Choroid plexus epithelial cell (primary cell): ENCODE measurements at regions not wholly inside any gene's neighbourhood (a gene's known extent, or its start where the extent isn't known, plus 50 kb on each side); places are given as distances from the start of the nearest gene placed in this dataset.

Source experiments
- DNase-seq: peaks from one replicate; pipeline ENCODE4 v3.0.0-alpha.2; 2010; ENCODE audit warnings: low read depth
- H3K4me3 ChIP-seq: 2 replicates; pipeline ENCODE4 v1.5.1; 2011; ENCODE audit warnings: low read depth, mild to moderate bottlenecking, control low read depth, low read length, moderate library complexity
- TF ChIP-seq, protein P1 (sequence below): conservative IDR thresholded peaks from 2 replicates; pipeline ENCODE4 v1.5.1; 2011; ENCODE audit warnings: low read depth, mild to moderate bottlenecking, control low read depth, inconsistent platforms, low read length, moderate library complexity

DNA sequence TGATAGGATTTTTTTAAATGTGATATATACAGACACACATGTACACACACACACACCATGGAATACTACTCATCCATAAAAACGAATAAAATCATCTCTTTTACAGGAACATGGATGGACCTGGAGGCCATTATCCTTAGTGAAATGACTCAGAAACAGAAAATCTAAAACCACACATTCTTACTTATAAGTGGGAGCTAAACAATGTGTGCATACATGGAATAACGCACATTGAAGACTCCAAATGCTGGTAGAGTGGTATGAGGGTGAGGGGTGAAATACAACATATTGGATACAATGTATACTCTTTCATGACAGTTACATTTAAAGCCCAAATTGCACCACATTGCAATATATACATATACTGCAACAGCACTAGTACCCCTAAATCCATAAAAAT lies 120.2 kb upstream of the ADGRL3 start:
- TF ChIP-seq, protein P1, sequence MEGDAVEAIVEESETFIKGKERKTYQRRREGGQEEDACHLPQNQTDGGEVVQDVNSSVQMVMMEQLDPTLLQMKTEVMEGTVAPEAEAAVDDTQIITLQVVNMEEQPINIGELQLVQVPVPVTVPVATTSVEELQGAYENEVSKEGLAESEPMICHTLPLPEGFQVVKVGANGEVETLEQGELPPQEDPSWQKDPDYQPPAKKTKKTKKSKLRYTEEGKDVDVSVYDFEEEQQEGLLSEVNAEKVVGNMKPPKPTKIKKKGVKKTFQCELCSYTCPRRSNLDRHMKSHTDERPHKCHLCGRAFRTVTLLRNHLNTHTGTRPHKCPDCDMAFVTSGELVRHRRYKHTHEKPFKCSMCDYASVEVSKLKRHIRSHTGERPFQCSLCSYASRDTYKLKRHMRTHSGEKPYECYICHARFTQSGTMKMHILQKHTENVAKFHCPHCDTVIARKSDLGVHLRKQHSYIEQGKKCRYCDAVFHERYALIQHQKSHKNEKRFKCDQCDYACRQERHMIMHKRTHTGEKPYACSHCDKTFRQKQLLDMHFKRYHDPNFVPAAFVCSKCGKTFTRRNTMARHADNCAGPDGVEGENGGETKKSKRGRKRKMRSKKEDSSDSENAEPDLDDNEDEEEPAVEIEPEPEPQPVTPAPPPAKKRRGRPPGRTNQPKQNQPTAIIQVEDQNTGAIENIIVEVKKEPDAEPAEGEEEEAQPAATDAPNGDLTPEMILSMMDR = no peak
- no peak for DNase-seq
- H3K4me3 ChIP-seq = no peak overlapping the region

DNA sequence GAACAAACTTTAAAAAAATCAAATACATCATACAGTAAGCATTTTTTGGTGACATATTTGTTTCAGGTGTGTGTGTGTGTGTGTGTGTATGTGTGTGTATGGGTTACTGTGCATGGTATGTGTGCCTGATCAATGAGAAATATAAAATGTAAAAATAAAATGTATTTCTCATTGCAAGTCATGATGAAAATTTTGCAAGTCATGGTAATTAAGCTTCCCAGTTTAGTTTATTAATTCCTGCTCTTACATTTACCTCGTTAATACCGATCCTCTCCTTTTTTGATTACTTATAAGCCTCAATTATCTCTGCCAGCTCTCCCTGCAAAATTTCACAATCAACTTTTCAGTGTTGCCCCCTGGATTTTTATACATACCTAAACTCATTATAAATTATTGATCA lies 114.6 kb upstream of the ADGRL3 start:
- DNase-seq = no peak
- TF ChIP-seq, protein P1 = no peak
- no peak overlapping the region for H3K4me3 ChIP-seq

DNA sequence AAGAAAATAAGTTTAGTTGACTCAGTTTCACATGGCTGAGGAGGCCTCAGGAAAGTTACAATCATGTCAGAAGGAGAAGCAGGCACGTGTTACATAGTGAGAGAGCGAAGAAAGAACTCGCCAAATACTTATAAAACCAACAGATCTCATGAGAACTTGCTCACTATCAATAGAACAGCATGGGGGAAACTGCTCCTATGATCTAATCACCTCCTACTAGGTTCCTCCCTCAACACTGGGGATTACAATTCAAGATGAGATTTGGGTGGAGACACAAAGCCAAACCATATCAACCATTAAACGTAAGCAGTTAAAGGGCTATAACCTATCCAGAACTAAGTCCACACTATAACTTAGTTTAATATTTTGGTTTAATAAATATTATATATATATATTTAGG lies 113.8 kb upstream of the ADGRL3 start:
- TF ChIP-seq, protein P1 = no peak
- no peak overlapping the region for H3K4me3 ChIP-seq
- no peak for DNase-seq

DNA sequence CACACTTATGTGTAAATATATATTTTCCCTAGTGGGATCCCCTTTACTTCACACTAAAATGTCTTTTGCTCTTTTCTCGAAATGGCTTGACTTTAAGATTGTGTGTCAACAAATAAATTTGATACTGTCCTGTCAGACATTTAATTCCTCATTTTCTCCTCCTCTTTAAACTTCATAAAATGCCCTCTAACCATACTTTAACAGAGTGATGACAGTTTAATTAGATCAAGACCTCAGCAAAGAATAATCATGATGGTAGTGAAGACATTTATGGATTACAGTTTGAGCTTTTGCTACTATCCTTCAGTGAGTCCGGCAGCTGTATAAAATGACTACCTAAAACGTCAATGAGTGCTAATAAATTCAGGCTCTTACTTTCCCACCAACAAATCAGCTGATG lies 113.1 kb upstream of the ADGRL3 start:
- no peak overlapping the region for H3K4me3 ChIP-seq
- TF ChIP-seq, protein P1 = no peak
- no peak for DNase-seq

DNA sequence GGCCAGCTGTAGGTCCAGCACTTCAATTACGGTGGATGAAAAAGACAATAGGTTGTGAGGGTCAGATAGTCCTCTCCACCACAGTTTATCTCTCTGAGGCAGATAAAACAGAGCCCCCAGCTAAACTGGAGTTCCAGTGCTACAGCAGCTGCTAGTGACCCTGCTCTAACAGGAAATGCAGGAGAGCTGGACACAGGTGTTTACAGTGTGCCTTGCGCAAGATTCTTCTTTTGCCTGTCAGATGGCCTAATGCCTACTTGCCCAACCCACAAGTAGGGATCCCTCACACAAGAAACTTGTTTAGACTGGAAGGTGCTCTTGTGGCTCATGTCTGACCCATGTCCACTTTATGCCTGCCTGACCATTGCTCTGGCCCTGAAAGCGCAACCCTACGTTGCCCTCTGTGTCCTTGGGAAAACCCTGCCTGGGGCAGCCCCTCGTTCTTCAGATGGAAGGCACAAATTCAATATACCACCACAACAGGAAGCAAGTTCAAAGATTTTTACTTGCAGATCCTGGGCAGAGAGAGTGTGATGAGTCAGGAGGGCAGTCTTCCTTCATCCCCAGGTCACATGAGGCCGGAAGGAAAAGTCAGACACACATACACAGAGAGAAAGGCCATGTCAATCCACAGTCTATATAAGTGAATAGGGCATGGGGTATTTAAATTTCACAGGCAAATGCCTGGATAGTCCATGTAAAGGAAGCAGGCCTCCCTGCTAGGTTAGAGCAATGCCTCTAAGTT lies 105.1 kb upstream of the ADGRL3 start:
- DNase-seq = no peak
- H3K4me3 ChIP-seq = no peak overlapping the region
- TF ChIP-seq, protein P1 = no peak

DNA sequence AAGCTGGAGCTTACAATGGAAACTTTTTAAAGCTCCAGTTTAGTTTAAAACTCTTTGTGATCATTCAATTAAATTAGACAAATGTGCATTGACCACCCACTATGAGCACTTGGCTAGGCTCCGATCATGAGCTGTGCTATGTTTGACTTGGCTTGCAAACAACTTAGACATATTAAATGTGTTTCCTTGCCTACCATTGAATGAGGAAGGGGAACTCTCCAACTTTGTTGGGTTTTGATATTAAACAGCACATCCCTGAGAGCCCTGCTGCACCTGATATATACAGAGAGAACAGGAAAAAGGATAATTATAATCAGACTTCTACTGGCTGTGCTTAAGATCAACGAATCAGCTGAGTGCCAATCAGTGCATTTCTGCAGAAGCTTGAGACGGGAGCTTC lies 71.4 kb upstream of the ADGRL3 start:
- TF ChIP-seq, protein P1 = no peak
- peak; percentile 40 for DNase-seq
- no peak overlapping the region for H3K4me3 ChIP-seq

DNA sequence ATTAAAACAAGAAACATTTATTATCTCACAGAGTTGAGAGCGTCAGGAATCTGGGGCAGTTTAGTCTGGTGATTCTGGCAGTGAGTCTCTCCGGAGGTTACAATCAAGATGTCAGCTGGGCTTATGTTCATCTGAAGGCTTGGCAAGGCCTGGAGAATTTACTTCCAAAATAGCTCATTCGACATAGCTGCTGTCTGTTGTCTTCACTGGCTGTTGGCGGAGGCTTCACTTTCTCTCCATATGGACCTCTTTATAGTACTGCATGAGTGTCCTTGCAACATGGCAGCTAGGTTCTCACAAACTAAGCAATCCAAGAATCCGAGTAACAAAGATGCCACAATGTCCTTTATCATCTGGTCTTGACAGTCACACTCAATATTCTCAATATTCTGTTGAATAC lies 70.2 kb upstream of the ADGRL3 start:
- TF ChIP-seq, protein P1 = no peak
- no peak for DNase-seq

More for the DNA sequence above, 70.2 kb upstream of the ADGRL3 start:
- no peak overlapping the region for H3K4me3 ChIP-seq
